PC-9 (cell line): ENCODE measurements at regions not wholly inside any gene's neighbourhood (a gene's known extent, or its start where the extent isn't known, plus 50 kb on each side); places are given as distances from the start of the nearest gene placed in this dataset.
A peak's percentile ranks its signal among the peaks of the same experiment; 100 is the strongest.
"Not testable (repeated sequence)": the region's sequence is repeated elsewhere in the genome, so short reads cannot be mapped to it uniquely, and the experiment has no call there.

Experiments used
- BruUV-seq: library from RNA; stranded (reverse); fragments of 400-500 nt; replicated peaks from 2 replicates; lab custom pipeline; 2021; lab: Mats Ljungman, UMichigan
- CTCF ChIA-PET: fragments of 300-600 bp; sonication (Branson Sonifier 250); formaldehyde crosslinking; loops from one replicate; lab custom pipeline; 2022; ENCODE audit warnings: antibody characterized with exemption; lab: Charles Lee
- POLR2A ChIA-PET: fragments of 300-600 bp; sonication (Branson Sonifier 250); formaldehyde crosslinking; loops from one replicate; lab custom pipeline; 2022; ENCODE audit warnings: antibody characterized with exemption; ENCODE audit not compliant: unreplicated experiment; lab: Charles Lee
- DNase-seq, 2 experiments: peaks; one replicate each; pipeline versions ENCODE4 v3.0.0 to v3.0.0-alpha.2; 2015 to 2022; ENCODE audit warnings: mixed read lengths in 1 of 2
- H2AFZ ChIP-seq: fragments of 200-600 bp; sonication (generic); 2 replicates; pipeline ENCODE4 v1.8.1; 2017; ENCODE audit warnings: antibody characterized with exemption
- H3F3A ChIP-seq: fragments of 200-600 bp; sonication (generic); 2 replicates; pipeline ENCODE4 v1.8.1; 2017; ENCODE audit warnings: antibody characterized with exemption, mild to moderate bottlenecking, low read depth; ENCODE audit not compliant: insufficient read depth
- H3K27ac ChIP-seq: fragments of 200-600 bp; sonication (generic); 2 replicates; pipeline ENCODE4 v1.6.1; 2016; ENCODE audit warnings: mixed run types
- H3K27me3 ChIP-seq: fragments of 200-600 bp; sonication (generic); 2 replicates; pipeline ENCODE4 v1.6.1; 2016; ENCODE audit warnings: low read depth, mixed run types; ENCODE audit not compliant: insufficient read depth
- H3K36me3 ChIP-seq: fragments of 200-600 bp; sonication (generic); 2 replicates; pipeline ENCODE4 v1.6.1; 2016; ENCODE audit warnings: low read depth, mixed run types
- H3K4me1 ChIP-seq: fragments of 200-600 bp; sonication (generic); replicated peaks from 2 replicates; pipeline ENCODE4 v1.6.1; 2016; ENCODE audit warnings: mixed run types; ENCODE audit not compliant: insufficient read depth
- H3K4me2 ChIP-seq: fragments of 200-600 bp; sonication (generic); 2 replicates; pipeline ENCODE4 v1.6.1; 2017; ENCODE audit warnings: mixed run types
- H3K4me3 ChIP-seq: fragments of 200-600 bp; sonication (generic); 2 replicates; pipeline ENCODE4 v1.6.1; 2016; ENCODE audit warnings: mixed run types
- H3K79me2 ChIP-seq: fragments of 200-600 bp; sonication (generic); 2 replicates; pipeline ENCODE4 v1.6.1; 2017; ENCODE audit warnings: low read depth, mixed run types
- H3K9me2 ChIP-seq: fragments of 200-600 bp; sonication (generic); 2 replicates; pipeline ENCODE4 v1.8.1; 2017; ENCODE audit warnings: mild to moderate bottlenecking; ENCODE audit not compliant: insufficient read depth
- H3K9me3 ChIP-seq: fragments of 200-600 bp; sonication (generic); 2 replicates; pipeline ENCODE4 v1.8.1; 2016; ENCODE audit warnings: low read depth; ENCODE audit not compliant: insufficient read depth
- H4K20me1 ChIP-seq: fragments of 200-600 bp; sonication (generic); 2 replicates; pipeline ENCODE4 v1.8.1; 2017; ENCODE audit not compliant: insufficient read depth
- EZH2 ChIP-seq: fragments of 200-600 bp; sonication (generic); IDR thresholded peaks from 2 replicates; pipeline ENCODE4 v1.8.0; 2017; ENCODE audit warnings: antibody characterized with exemption, low read depth
- intact Hi-C: fragments of 100-400 bp; cut with micrococcal nuclease; formaldehyde crosslinking; loops from one replicate; pipeline ENCODE4 v1.10.0; 2022; ENCODE audit not compliant: unreplicated experiment
- TF ChIP-seq, protein P1 (sequence below): fragments of 200-600 bp; sonication (generic); conservative IDR thresholded peaks from 2 replicates; pipeline ENCODE4 v1.6.1; 2017; ENCODE audit warnings: mixed run types, antibody characterized with exemption, mild to moderate bottlenecking, moderate library complexity

DNA sequence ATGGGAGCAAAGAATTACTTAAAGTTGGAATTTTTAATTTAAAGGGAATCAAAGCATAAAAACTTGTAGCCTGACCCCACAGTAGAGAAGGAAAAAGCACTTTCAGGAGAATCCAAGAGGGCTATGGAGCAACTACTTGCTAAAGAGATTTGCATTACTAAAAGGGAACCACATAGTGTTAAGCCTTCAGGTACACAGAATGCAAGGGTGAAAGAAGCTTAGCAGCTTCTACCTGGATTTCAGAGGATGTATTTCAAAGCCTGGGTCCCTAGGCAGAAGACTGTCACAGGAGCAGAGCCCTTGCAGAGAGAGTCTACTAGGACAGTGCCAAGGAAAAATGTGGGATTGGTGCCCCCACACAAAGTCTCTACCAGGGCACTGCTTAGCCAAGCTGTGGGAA, 575.0 kb downstream of the GBE1 start:
- no peaks in the 10 kb centered on the region for H3K79me2 ChIP-seq
- POLR2A ChIA-PET, result no interaction called here
- intact Hi-C loops, result no loop called here
- no peak overlapping the region for H2AFZ ChIP-seq
- DNase-seq, result no peak
- no peaks in the 10 kb centered on the region for H3K27me3 ChIP-seq
- H3K4me2 ChIP-seq, result no peak overlapping the region
- H3K9me2 ChIP-seq, result no peaks in the 10 kb centered on the region
- H3K4me1 ChIP-seq, result no peaks in the 10 kb centered on the region
- no peaks in the 10 kb centered on the region for H3K36me3 ChIP-seq
- H3K27ac ChIP-seq, result no peak overlapping the region
- BruUV-seq, result no TSS peak
- TF ChIP-seq EZH2, result no peak
- TF ChIP-seq, protein P1, sequence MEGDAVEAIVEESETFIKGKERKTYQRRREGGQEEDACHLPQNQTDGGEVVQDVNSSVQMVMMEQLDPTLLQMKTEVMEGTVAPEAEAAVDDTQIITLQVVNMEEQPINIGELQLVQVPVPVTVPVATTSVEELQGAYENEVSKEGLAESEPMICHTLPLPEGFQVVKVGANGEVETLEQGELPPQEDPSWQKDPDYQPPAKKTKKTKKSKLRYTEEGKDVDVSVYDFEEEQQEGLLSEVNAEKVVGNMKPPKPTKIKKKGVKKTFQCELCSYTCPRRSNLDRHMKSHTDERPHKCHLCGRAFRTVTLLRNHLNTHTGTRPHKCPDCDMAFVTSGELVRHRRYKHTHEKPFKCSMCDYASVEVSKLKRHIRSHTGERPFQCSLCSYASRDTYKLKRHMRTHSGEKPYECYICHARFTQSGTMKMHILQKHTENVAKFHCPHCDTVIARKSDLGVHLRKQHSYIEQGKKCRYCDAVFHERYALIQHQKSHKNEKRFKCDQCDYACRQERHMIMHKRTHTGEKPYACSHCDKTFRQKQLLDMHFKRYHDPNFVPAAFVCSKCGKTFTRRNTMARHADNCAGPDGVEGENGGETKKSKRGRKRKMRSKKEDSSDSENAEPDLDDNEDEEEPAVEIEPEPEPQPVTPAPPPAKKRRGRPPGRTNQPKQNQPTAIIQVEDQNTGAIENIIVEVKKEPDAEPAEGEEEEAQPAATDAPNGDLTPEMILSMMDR, result no peak
- H4K20me1 ChIP-seq, result no peaks in the 10 kb centered on the region
- no peaks in the 10 kb centered on the region for H3F3A ChIP-seq
- no peaks in the 10 kb centered on the region for H3K9me3 ChIP-seq
- no peak overlapping the region for H3K4me3 ChIP-seq
- CTCF ChIA-PET, result no interaction called here

DNA sequence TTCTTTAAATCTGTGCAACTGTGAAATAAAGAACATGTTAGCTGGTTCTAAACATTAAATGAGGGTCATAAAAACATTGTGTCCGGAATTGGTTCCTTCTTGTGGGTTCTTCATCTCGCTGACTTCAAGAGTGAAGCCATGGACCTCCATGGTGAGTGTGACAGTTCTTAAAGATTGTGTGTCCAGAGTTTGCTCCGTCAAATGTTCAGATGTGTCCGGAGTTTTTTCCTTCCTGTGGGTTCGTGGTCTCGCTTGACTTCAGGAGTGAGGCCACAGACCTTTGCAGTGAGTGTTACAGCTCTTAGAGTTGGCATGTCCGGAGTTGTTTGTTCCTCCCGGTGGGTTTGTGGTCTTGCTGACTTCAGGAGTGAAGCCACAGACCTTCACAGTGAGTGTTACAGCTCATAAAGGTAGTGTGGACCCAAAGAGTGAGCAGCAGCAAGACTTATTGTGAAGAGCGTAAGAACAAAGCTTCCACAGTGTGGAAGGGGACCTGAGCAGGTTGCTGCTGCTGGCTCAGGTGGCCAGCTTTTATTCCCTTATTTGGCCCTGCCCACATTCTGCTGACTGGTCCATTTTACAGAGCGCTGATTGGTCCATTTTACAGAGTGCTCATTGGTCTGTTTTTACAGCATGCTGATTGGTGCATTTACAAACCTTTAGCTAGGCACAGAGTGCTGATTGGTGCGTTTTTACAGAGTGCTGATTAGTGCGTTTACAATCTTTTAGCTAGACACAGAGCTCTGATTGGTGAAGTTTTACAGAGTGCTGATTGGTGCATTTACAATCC, 579.2 kb downstream of the GBE1 start:
- intact Hi-C loops, H3K27me3 ChIP-seq, H3K4me3 ChIP-seq, H3K36me3 ChIP-seq, POLR2A ChIA-PET, H3K4me1 ChIP-seq, H3K27ac ChIP-seq, H4K20me1 ChIP-seq, H3K4me2 ChIP-seq, H3F3A ChIP-seq, H3K9me2 ChIP-seq, H3K9me3 ChIP-seq, BruUV-seq, H2AFZ ChIP-seq, H3K79me2 ChIP-seq, DNase-seq: not testable (repeated sequence)
- CTCF ChIA-PET, result interaction anchor here (0.7 kb wide), 1 partner anchor 1722 kb away, joined by 5 read pairs; no protein-coding TSS in a partner anchor

DNA sequence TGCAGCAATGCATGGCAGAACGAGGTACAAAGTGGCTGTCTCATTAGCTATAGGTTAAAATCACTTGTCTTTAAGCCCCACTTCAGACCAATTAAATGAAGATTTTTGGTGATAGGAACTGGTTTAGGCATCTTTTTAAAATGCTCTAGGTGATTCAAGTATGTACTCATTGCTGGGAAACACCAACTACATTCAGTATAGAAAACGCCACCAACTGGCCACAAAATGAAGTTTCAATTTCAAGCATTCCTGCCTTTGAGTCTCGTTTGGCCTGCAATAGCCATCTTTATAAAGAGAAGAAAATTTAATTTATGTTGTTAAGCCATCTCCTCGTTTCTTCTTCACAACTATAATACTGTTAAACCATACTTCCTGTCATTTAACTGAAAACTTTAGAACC, 587.9 kb downstream of the GBE1 start:
- no TSS peak for BruUV-seq
- Histone ChIP-seq H3F3A (no peaks in the 10 kb centered on the region), H3K4me3 (no peak overlapping the region), H4K20me1 (no peaks in the 10 kb centered on the region), H3K9me2 (no peaks in the 10 kb centered on the region), H3K36me3 (no peaks in the 10 kb centered on the region), H3K27ac (no peak overlapping the region), H3K79me2 (no peaks in the 10 kb centered on the region), H3K9me3 (no peaks in the 10 kb centered on the region), H3K27me3 (no peaks in the 10 kb centered on the region), H3K4me2 (no peak overlapping the region), H3K4me1 (no peaks in the 10 kb centered on the region), H2AFZ (no peak overlapping the region)
- TF ChIP-seq, protein P1, result peak; percentile 37
- no peak for TF ChIP-seq EZH2
- intact Hi-C loops, result no loop called here
- no peak for DNase-seq
- CTCF ChIA-PET, result no interaction called here
- POLR2A ChIA-PET, result no interaction called here
